Stimulated activated CD4-positive, alpha-beta T cell treated with anti-CD3 and anti-CD28 coated beads, Interleukin-4, amount 100 ng/mL, for 48 hours (primary cell): ENCODE measurements at regions not wholly inside any gene's neighbourhood (a gene's known extent, or its start where the extent isn't known, plus 50 kb on each side); places are given as distances from the start of the nearest gene placed in this dataset.

ENCODE experiments used
- DNase-seq, 2 donors: peaks; one replicate each; pipeline ENCODE4 v3.0.0-alpha.2; 2020; ENCODE audit warnings: low read depth in 2 of 2

DNA sequence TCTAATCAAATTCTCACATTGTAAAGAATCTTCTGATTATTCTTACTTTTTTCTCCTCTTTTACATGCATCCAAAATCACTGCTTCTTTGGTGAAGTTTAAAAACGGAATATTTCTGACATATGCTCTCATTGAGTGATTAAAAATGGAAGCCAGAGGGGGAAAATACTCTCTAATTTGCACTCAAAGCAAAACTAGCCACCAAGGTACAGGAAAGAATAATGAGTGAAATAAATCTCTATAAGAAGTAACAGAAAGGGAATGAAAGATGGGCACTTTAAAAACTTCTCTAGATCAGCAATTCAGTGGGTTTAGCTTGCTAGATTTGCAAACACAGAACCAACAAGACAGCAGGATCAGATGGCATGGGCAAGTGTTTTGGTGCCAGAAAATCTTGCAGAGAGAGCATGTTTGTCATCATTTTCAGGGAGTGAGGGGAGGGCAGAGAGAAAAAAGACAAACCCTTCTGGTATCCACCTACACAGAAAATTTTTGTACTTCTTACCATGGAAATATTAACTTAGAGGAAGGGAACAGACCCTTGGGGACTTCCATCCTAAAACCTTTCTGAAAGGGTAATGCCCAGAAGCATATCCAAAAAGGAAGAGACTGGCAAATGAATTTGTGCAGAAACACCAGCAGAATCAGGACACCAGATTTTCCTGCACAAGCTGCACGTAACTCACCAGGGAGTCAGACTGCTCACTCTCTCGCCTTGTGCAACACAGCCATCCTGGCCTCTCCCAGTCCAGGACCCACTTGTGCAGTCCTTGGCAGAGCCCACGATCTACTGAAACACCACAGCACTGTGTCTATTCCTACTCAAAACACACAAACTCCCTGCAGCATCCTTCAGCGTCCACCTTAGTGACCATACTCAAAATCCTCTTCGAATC, 270.2 kb upstream of the PRDM1 start:
- DNase-seq = no peak

GRCh38 chr6:105814745-105815536, 271.2 kb upstream of the PRDM1 start:
- no peak for DNase-seq

DNA sequence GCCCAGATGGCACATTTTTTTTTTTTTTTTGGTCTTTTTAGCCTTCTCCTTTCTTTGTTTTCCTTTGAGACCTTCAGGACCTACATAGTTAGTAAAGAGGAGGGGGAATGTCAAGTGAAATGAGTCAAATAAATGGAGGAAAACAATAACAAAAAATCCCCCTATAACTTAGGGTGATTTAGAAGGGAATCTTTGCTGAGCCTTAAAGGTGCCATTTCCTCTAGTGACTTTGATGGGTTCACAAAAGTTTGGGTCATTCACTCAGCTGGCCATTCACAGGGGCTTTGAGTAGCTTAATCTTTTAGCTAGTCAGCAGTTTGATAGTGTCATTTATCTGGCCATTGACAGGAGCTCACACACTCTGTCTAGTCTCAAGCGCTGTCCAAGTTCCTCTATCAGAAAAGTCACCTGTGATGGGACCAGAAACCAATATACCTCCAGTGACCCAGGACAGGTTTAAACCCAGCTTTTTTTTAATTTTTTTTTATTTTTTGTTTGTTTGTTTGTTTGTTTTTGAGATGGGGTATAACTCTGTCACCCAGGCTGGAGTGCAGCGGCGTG, 275.1 kb upstream of the PRDM1 start:
- no peak for DNase-seq

DNA sequence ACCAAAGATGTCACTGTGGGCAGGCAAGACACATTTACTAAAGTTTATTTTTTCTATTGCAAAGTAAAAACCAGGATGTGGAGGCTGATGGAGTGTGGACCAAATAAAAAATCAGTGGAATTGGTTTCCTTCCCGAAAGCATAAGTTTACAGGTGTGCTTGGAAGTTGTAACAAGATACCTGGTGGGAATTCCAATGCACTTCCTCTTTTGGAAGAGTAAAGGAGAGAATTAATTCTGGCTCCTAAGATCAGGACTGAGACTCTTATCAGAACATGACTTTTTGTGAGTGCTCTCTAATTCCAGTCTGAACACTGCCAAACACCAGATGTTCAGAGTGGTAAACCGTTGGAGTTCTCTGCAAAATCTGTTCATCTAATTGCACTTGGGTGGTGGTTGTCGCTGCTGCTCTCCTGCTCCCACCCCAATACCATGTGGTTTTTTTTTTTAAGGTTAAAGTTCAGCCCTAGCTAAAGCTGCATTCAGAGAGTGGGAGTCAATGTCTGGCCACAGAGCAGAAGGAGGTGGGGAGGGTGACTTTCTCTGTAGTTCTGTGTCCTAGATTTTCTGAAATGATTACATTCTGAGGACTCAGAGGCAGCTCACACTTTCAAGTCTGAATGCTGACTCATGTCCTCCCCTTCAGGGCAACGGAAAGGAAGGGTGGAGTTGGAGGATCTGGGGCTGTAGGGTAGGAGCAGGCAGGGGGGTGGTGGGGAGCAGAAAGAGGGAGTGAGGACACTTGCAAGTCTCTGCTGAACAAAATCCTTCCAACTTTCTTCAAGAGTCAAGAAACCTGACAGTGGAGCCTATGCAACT, 275.8 kb upstream of the PRDM1 start:
- peak; percentile 26 to 52 for DNase-seq

GRCh38 chr6:105808571-105808970, 277.6 kb upstream of the PRDM1 start:
- no peak for DNase-seq

- no peak for DNase-seq
These were observed 278.2 kb upstream of the PRDM1 start for GRCh38 chr6:105807905-105808304.

- no peak for DNase-seq
These were observed 279.6 kb upstream of the PRDM1 start for GRCh38 chr6:105806486-105806920.

DNA sequence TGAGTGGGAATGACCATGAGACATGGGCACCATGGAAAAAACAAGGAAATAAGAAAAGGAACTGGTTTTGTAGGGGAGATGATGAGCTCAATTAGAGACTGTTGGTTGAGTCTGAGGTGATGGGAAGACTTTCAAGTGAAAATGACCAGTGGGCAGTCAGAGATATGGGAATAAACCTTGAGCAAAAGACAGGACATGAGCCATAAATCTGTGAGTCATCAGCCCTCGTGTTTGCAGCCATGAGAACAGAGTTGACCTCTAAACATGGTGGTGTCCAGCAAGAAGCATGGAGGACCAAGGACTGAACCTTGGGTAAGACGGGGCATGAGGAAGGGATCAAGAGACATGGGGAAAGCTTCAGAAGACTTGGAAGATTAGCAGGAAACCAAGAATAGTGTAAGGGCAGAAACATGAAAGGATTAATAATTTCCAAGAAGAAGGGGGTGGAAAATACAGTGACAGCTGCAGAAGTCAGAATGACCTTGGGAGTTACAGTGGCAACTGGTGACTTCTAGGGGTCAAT, 280.6 kb upstream of the PRDM1 start:
- no peak for DNase-seq

- DNase-seq = no peak
These were observed 281.7 kb upstream of the PRDM1 start for GRCh38 chr6:105804424-105804823.

GRCh38 chr6:105804000-105804399, 282.1 kb upstream of the PRDM1 start:
- DNase-seq = no peak

DNA sequence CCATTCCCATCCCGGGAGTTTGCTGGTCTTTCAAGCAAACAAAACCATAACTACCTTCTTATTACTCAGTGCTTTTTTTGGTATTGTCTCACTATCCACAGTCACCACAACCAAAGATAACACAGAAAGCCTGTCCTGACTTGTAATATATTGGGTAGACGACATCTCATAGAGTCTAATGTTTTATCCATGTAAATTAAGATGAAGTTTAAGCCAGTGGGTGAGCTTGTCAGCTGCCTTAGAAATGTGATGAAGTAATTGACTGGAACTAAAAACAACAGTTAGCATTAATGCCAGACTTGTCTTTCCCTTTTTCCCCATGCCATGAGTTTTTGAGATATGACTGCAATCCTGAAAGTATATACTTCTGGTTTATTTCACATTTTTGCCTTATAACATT, 282.7 kb upstream of the PRDM1 start:
- DNase-seq = no peak

GRCh38 chr6:105802703-105803102, 283.4 kb upstream of the PRDM1 start:
- DNase-seq = no peak

DNA sequence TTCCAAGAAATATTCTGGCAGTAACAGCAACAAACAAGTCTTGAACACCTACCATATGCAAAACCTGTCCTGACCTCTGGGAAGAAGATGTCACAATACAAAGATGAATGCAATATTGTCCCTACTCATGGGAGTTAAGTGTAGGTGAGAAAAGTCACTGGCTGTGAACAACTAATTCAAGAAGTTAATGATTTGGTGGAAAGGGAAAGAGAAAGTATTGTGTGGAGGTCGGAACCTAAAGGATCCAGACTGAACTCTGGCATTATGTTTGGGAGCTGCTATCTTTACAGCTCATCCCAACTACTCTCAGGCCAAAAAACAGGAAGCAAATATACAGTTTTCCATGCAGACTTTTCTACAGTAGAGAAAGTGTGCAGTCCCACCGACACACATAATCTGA, 285.3 kb upstream of the PRDM1 start:
- DNase-seq = no peak

GRCh38 chr6:105800398-105800797, 285.7 kb upstream of the PRDM1 start:
- no peak for DNase-seq

- no peak for DNase-seq
These were observed 287.1 kb upstream of the PRDM1 start for GRCh38 chr6:105799056-105799455.

DNA sequence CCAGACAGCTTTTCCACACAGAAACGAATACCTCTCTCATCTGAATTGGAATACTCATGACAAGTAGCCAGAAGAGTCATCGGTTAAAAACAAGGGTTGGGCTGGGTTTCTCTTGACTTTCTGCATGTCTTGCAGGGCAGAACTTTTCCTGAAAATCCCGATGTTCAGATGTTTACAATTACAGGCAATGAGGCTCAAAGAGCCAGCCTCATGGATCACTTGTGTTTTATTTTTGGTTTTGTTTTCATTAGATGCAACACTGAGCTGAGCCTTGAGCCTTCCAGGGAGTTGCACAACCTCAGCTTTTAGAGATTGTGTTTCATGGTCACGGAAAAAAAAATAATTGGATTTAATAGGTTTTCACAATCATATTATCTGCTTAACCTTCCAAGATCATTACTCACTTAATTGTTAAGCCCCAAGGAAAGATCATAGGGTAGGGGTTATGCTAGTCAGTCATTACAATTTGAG, 288.1 kb upstream of the PRDM1 start:
- DNase-seq = no peak

DNA sequence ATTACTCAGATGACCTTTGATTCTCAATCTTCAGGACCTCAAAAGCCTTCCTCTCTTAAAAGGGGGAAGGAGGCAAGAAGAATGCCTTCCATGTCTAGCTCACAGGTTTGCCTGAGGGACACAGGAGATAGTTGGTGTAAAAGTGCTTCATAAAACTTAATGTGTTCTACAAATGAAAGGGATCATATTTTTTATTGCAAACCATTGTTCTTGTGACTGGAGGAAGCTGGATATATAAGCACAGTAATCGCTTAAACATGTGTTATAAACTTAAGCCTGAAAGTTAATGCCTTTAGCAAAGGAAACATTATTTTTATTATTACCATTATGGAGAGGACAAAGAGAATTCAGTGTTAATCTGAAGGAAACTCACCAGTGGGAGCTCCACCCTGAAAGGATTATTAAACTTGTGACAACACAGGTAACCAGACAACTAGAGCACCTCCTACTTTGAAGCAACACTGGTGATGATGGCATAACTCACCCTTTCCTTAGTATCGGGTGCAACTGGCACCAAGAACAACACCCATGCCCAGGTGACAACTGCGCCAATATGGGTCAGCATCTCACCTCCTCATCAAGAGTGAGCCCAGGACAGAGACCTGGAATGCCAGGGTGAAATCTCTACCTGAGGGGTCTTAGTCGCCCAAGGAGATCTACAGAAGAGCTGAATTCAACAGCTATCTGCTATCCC, 288.7 kb upstream of the PRDM1 start:
- no peak for DNase-seq

DNA sequence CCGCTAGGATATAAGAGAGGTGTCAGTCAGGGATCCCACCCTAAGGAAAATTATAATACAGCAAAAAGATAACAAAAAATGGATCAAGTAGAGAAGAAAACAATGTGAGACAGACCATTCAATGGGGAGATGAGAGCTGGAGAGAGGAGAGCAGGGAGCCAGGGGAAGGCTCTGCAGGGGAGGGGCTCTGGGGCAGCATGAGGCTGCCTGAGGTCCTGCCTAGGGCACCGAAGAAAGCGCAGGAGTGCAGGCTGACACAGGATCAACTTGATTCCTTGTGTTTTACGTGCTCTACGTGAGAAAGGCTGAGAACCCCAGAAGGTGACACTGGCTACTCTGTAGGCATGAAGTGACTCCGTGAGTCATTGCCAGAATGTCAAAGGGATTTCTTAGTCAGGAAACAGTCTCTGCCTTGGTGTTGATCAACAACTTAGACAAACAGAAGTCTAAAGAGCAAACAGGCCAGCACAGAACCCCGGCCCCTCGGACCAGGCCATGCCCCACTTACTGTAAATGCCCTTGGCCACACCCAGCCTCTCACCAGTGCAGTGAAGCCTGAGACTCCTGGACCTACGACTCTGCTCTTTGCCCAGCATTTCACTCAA, 290.1 kb upstream of the PRDM1 start:
- DNase-seq = no peak

- DNase-seq = no peak
These were observed 290.8 kb upstream of the PRDM1 start for GRCh38 chr6:105795366-105795765.

GRCh38 chr6:105794870-105795269, 291.3 kb upstream of the PRDM1 start:
- no peak for DNase-seq
